GM23338 (cell line): ENCODE measurements at regions not wholly inside any gene's neighbourhood (a gene's known extent, or its start where the extent isn't known, plus 50 kb on each side); places are given as distances from the start of the nearest gene placed in this dataset.

Source experiments
- ATAC-seq: fragments of 200-7000 bp; cut with Tn5 transposase; 3 replicates; pipeline ENCODE4 v1.9.1; 2020
- DNase-seq: peaks from one replicate; pipeline ENCODE4 v3.0.0-alpha.2; 2015; ENCODE audit warnings: low spot score
- H2AFZ ChIP-seq: fragments of 200-600 bp; sonication (generic); 2 replicates; pipeline ENCODE4 v1.8.0; 2016; ENCODE audit warnings: antibody characterized with exemption, mild to moderate bottlenecking, moderate library complexity
- H3F3A ChIP-seq: fragments of 200-600 bp; sonication (generic); replicated peaks from 2 replicates; pipeline ENCODE4 v1.8.0; 2017; ENCODE audit warnings: antibody characterized with exemption, mixed run types, low read depth
- H3K27ac ChIP-seq: fragments of 200-600 bp; sonication (generic); 2 replicates; pipeline ENCODE4 v1.6.1; 2016; ENCODE audit warnings: low read depth
- H3K27me3 ChIP-seq: fragments of 200-600 bp; sonication (generic); 2 replicates; pipeline ENCODE4 v1.8.0; 2016; ENCODE audit warnings: mild to moderate bottlenecking, mixed run types, moderate library complexity; ENCODE audit not compliant: insufficient read depth
- H3K36me3 ChIP-seq: fragments of 200-600 bp; sonication (generic); 2 replicates; pipeline ENCODE4 v1.8.0; 2016; ENCODE audit warnings: mild to moderate bottlenecking; ENCODE audit not compliant: insufficient read depth
- H3K4me1 ChIP-seq: fragments of 200-600 bp; sonication (generic); 2 replicates; pipeline ENCODE4 v1.8.0; 2016; ENCODE audit warnings: mild to moderate bottlenecking, moderate library complexity; ENCODE audit not compliant: insufficient read depth
- H3K4me2 ChIP-seq: fragments of 200-600 bp; sonication (generic); 2 replicates; pipeline ENCODE4 v1.7.1; 2017; ENCODE audit warnings: mixed run types
- H3K4me3 ChIP-seq: fragments of 200-600 bp; sonication (generic); 2 replicates; pipeline ENCODE4 v1.6.1; 2016; ENCODE audit warnings: mixed run types
- H3K79me2 ChIP-seq: fragments of 200-600 bp; sonication (generic); replicated peaks from 2 replicates; pipeline ENCODE4 v1.8.0; 2017; ENCODE audit warnings: mild to moderate bottlenecking; ENCODE audit not compliant: insufficient read depth
- H3K9me2 ChIP-seq: fragments of 200-600 bp; sonication (generic); 2 replicates; pipeline ENCODE4 v1.8.0; 2017; ENCODE audit not compliant: insufficient read depth
- H4K20me1 ChIP-seq: fragments of 200-600 bp; sonication (generic); replicated peaks from 2 replicates; pipeline ENCODE4 v1.8.0; 2017; ENCODE audit warnings: mild to moderate bottlenecking; ENCODE audit not compliant: insufficient read depth
- H3K27ac Mint-ChIP-seq: 2 replicates; pipeline ENCODE4 v1.8.0; 2020; ENCODE audit warnings: inconsistent platforms, mild to moderate bottlenecking, moderate library complexity, mixed read lengths
- H3K27me3 Mint-ChIP-seq: 3 replicates; pipeline ENCODE4 v1.8.0; 2022; ENCODE audit warnings: low read depth, mild to moderate bottlenecking, moderate library complexity, mixed read lengths, inconsistent platforms; ENCODE audit not compliant: insufficient read depth, poor library complexity
- H3K36me3 Mint-ChIP-seq: 3 replicates; pipeline ENCODE4 v1.8.0; 2021; ENCODE audit warnings: low read depth, mild to moderate bottlenecking, inconsistent platforms, moderate library complexity, mixed read lengths
- H3K4me1 Mint-ChIP-seq: 3 replicates; pipeline ENCODE4 v1.8.0; 2020; ENCODE audit warnings: mild to moderate bottlenecking, inconsistent platforms, mixed read lengths
- H3K4me3 Mint-ChIP-seq: 3 replicates; pipeline ENCODE4 v1.8.0; 2021; ENCODE audit warnings: moderate library complexity, mild to moderate bottlenecking, inconsistent platforms, mixed read lengths
- H3K9me3 Mint-ChIP-seq: 3 replicates; pipeline ENCODE4 v1.8.0; 2020; ENCODE audit warnings: moderate library complexity, mild to moderate bottlenecking, inconsistent platforms, mixed read lengths
- CREB1 ChIP-seq: fragments of 250-450 bp; sonication (Bioruptor Pico); IDR thresholded peaks from 2 replicates; pipeline ENCODE4 v1.5.0; 2020; ENCODE audit warnings: low read depth, mild to moderate bottlenecking, moderate library complexity
- EZH2 ChIP-seq: fragments of 200-600 bp; sonication (generic); IDR thresholded peaks from one replicate; pipeline ENCODE4 v1.8.0; 2017; ENCODE audit warnings: antibody characterized with exemption, mild to moderate bottlenecking, low read depth; ENCODE audit not compliant: unreplicated experiment
- EZH2phosphoT487 ChIP-seq: fragments of 200-600 bp; sonication (generic); IDR thresholded peaks from one replicate; pipeline ENCODE4 v1.8.1; 2018; ENCODE audit warnings: antibody characterized with exemption; ENCODE audit not compliant: unreplicated experiment
- JUNB ChIP-seq: IDR thresholded peaks from one replicate; pipeline ENCODE4 v1.6.1; 2016; ENCODE audit warnings: antibody characterized with exemption; ENCODE audit not compliant: unreplicated experiment
- NANOG ChIP-seq: IDR thresholded peaks from 2 replicates; pipeline ENCODE4 v1.6.1; 2016; ENCODE audit warnings: antibody characterized with exemption, borderline replicate concordance
- POLR2AphosphoS5 ChIP-seq: IDR thresholded peaks from 2 replicates; pipeline ENCODE4 v1.6.1; 2016; ENCODE audit warnings: antibody characterized with exemption, low read depth
- STAT1 ChIP-seq: IDR thresholded peaks from one replicate; pipeline ENCODE4 v1.6.1; 2016; ENCODE audit warnings: antibody characterized with exemption; ENCODE audit not compliant: unreplicated experiment
- ZNF114 ChIP-seq: fragments of 250-450 bp; sonication (Bioruptor Pico); IDR thresholded peaks from 2 replicates; pipeline ENCODE4 v1.5.0; 2020; ENCODE audit warnings: mild to moderate bottlenecking, moderate library complexity
- ZNF331 ChIP-seq: fragments of 250-450 bp; sonication (Bioruptor Pico); IDR thresholded peaks from 2 replicates; pipeline ENCODE4 v1.5.0; 2020; ENCODE audit warnings: low read depth, mild to moderate bottlenecking, moderate library complexity
- TF ChIP-seq, protein P1 (sequence below): fragments of 250-450 bp; sonication (Bioruptor Pico); IDR thresholded peaks from 2 replicates; pipeline ENCODE4 v1.5.0; 2020; ENCODE audit warnings: mild to moderate bottlenecking, moderate library complexity
- TF ChIP-seq, protein P2 (sequence below): IDR thresholded peaks from one replicate; pipeline ENCODE4 v1.6.1; 2018; ENCODE audit warnings: antibody characterized with exemption; ENCODE audit not compliant: unreplicated experiment
- TF ChIP-seq, protein P3 (sequence below): IDR thresholded peaks from 2 replicates; pipeline ENCODE4 v1.6.1; 2016; ENCODE audit warnings: antibody characterized with exemption
- TF ChIP-seq, protein P4 (sequence below), 2 experiments: fragments of 200-600 bp in 1 of 2; sonication (generic) in 1 of 2; conservative IDR thresholded peaks; 2 replicates each; pipeline versions ENCODE4 v1.5.1 to v1.6.1; 2016 to 2017; ENCODE audit warnings: antibody characterized with exemption in 2 of 2, low read depth in 2 of 2, mild to moderate bottlenecking in 2 of 2, moderate library complexity in 1 of 2

DNA sequence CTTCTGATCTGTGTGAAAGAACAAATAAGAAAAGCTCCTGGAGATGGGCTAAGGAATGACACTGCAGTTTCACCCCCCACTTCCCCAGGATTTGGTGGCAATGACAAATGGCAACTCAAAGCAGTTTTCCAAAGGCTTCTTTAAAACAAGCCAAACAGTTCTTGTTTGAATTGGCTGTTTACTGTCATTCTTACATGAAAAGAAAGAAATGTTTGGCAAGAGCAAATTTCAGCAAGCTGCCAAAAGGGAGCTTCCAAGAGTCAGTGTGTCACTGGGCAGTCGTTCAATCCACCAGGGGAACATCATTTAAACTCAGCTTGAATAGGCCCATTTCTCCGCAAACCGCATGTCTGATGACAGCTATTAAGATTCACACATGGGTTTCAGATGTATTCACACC is 119.0 kb upstream of the RHOBTB1 start:
- Histone ChIP-seq H4K20me1 (no peaks in the 10 kb centered on the region), H3K36me3 (no peaks in the 10 kb centered on the region), H3K4me2 (no peak overlapping the region), H3K27ac (no peak overlapping the region), H3K9me2 (no peaks in the 10 kb centered on the region), H2AFZ (no peak overlapping the region; the same call in 1 of the 2 replicates), H3K4me3 (no peak overlapping the region), H3F3A (no peaks in the 10 kb centered on the region), H3K79me2 (no peaks in the 10 kb centered on the region), H3K27me3 (no peaks in the 10 kb centered on the region), H3K4me1 (0 out of 2 replicates have a peak, but pooled peaks cover 3% of the 10 kb centered on the region)
- H3K4me1 Mint-ChIP-seq: peaks cover 3% of the 10 kb centered on the region; the same call in 2 of the 3 replicates
- H3K4me3 Mint-ChIP-seq: no peak overlapping the region
- no peak for ATAC-seq
- H3K36me3 Mint-ChIP-seq: no peaks in the 10 kb centered on the region
- peak overlapping the region; percentile 88; the same call in 1 of the 2 replicates for H3K27ac Mint-ChIP-seq
- no peaks in the 10 kb centered on the region for H3K9me3 Mint-ChIP-seq
- TF ChIP-seq ZNF114 (CRISPR knock-in tag) (no peak), STAT1 (no peak), EZH2phosphoT487 (no peak), CREB1 (CRISPR knock-in tag) (no peak), EZH2 (no peak), POLR2AphosphoS5 (no peak), JUNB (no peak), ZNF331 (CRISPR knock-in tag) (no peak), NANOG (no peak)
- TF ChIP-seq, protein P1, sequence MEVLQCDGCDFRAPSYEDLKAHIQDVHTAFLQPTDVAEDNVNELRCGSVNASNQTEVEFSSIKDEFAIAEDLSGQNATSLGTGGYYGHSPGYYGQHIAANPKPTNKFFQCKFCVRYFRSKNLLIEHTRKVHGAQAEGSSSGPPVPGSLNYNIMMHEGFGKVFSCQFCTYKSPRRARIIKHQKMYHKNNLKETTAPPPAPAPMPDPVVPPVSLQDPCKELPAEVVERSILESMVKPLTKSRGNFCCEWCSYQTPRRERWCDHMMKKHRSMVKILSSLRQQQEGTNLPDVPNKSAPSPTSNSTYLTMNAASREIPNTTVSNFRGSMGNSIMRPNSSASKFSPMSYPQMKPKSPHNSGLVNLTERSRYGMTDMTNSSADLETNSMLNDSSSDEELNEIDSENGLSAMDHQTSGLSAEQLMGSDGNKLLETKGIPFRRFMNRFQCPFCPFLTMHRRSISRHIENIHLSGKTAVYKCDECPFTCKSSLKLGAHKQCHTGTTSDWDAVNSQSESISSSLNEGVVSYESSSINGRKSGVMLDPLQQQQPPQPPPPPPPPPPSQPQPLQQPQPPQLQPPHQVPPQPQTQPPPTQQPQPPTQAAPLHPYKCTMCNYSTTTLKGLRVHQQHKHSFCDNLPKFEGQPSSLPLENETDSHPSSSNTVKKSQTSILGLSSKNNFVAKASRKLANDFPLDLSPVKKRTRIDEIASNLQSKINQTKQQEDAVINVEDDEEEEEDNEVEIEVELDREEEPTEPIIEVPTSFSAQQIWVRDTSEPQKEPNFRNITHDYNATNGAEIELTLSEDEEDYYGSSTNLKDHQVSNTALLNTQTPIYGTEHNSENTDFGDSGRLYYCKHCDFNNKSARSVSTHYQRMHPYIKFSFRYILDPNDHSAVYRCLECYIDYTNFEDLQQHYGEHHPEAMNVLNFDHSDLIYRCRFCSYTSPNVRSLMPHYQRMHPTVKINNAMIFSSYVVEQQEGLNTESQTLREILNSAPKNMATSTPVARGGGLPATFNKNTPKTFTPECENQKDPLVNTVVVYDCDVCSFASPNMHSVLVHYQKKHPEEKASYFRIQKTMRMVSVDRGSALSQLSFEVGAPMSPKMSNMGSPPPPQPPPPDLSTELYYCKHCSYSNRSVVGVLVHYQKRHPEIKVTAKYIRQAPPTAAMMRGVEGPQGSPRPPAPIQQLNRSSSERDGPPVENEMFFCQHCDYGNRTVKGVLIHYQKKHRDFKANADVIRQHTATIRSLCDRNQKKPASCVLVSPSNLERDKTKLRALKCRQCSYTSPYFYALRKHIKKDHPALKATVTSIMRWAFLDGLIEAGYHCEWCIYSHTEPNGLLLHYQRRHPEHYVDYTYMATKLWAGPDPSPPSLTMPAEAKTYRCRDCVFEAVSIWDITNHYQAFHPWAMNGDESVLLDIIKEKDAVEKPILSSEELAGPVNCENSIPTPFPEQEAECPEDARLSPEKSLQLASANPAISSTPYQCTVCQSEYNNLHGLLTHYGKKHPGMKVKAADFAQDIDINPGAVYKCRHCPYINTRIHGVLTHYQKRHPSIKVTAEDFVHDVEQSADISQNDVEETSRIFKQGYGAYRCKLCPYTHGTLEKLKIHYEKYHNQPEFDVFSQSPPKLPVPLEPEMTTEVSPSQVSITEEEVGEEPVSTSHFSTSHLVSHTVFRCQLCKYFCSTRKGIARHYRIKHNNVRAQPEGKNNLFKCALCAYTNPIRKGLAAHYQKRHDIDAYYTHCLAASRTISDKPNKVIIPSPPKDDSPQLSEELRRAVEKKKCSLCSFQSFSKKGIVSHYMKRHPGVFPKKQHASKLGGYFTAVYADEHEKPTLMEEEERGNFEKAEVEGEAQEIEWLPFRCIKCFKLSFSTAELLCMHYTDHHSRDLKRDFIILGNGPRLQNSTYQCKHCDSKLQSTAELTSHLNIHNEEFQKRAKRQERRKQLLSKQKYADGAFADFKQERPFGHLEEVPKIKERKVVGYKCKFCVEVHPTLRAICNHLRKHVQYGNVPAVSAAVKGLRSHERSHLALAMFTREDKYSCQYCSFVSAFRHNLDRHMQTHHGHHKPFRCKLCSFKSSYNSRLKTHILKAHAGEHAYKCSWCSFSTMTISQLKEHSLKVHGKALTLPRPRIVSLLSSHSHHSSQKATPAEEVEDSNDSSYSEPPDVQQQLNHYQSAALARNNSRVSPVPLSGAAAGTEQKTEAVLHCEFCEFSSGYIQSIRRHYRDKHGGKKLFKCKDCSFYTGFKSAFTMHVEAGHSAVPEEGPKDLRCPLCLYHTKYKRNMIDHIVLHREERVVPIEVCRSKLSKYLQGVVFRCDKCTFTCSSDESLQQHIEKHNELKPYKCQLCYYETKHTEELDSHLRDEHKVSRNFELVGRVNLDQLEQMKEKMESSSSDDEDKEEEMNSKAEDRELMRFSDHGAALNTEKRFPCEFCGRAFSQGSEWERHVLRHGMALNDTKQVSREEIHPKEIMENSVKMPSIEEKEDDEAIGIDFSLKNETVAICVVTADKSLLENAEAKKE (CRISPR knock-in tag): no peak
- TF ChIP-seq, protein P2, sequence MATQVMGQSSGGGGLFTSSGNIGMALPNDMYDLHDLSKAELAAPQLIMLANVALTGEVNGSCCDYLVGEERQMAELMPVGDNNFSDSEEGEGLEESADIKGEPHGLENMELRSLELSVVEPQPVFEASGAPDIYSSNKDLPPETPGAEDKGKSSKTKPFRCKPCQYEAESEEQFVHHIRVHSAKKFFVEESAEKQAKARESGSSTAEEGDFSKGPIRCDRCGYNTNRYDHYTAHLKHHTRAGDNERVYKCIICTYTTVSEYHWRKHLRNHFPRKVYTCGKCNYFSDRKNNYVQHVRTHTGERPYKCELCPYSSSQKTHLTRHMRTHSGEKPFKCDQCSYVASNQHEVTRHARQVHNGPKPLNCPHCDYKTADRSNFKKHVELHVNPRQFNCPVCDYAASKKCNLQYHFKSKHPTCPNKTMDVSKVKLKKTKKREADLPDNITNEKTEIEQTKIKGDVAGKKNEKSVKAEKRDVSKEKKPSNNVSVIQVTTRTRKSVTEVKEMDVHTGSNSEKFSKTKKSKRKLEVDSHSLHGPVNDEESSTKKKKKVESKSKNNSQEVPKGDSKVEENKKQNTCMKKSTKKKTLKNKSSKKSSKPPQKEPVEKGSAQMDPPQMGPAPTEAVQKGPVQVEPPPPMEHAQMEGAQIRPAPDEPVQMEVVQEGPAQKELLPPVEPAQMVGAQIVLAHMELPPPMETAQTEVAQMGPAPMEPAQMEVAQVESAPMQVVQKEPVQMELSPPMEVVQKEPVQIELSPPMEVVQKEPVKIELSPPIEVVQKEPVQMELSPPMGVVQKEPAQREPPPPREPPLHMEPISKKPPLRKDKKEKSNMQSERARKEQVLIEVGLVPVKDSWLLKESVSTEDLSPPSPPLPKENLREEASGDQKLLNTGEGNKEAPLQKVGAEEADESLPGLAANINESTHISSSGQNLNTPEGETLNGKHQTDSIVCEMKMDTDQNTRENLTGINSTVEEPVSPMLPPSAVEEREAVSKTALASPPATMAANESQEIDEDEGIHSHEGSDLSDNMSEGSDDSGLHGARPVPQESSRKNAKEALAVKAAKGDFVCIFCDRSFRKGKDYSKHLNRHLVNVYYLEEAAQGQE: no peak
- TF ChIP-seq, protein P3, sequence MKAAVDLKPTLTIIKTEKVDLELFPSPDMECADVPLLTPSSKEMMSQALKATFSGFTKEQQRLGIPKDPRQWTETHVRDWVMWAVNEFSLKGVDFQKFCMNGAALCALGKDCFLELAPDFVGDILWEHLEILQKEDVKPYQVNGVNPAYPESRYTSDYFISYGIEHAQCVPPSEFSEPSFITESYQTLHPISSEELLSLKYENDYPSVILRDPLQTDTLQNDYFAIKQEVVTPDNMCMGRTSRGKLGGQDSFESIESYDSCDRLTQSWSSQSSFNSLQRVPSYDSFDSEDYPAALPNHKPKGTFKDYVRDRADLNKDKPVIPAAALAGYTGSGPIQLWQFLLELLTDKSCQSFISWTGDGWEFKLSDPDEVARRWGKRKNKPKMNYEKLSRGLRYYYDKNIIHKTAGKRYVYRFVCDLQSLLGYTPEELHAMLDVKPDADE: no peak
- TF ChIP-seq, protein P4, sequence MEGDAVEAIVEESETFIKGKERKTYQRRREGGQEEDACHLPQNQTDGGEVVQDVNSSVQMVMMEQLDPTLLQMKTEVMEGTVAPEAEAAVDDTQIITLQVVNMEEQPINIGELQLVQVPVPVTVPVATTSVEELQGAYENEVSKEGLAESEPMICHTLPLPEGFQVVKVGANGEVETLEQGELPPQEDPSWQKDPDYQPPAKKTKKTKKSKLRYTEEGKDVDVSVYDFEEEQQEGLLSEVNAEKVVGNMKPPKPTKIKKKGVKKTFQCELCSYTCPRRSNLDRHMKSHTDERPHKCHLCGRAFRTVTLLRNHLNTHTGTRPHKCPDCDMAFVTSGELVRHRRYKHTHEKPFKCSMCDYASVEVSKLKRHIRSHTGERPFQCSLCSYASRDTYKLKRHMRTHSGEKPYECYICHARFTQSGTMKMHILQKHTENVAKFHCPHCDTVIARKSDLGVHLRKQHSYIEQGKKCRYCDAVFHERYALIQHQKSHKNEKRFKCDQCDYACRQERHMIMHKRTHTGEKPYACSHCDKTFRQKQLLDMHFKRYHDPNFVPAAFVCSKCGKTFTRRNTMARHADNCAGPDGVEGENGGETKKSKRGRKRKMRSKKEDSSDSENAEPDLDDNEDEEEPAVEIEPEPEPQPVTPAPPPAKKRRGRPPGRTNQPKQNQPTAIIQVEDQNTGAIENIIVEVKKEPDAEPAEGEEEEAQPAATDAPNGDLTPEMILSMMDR (conservative IDR thresholded peaks at IDR 0.05; ENCODE audit: low read depth in 2 of 2): no peak
- H3K27me3 Mint-ChIP-seq: no peaks in the 10 kb centered on the region
- DNase-seq: no peak
